Chondrocyte (in vitro differentiated cells): ENCODE measurements at regions not wholly inside any gene's neighbourhood (a gene's known extent, or its start where the extent isn't known, plus 50 kb on each side); places are given as distances from the start of the nearest gene placed in this dataset.
A peak's percentile ranks its signal among the peaks of the same experiment; 100 is the strongest.

Experiments
- DNase-seq: peaks from one replicate; pipeline ENCODE4 v3.0.0; 2021; ENCODE audit warnings: mixed read lengths, low spot score
- H3K27ac Mint-ChIP-seq: one replicate; pipeline ENCODE4 v1.8.0; 2021; ENCODE audit warnings: mild to moderate bottlenecking, moderate library complexity, mixed read lengths; ENCODE audit not compliant: unreplicated experiment
- H3K27me3 Mint-ChIP-seq: 2 replicates; pipeline ENCODE4 v1.8.0; 2021; ENCODE audit warnings: low read depth, mixed read lengths
- H3K36me3 Mint-ChIP-seq: 2 replicates; pipeline ENCODE4 v1.8.0; 2021; ENCODE audit warnings: low read depth, mixed read lengths
- H3K4me1 Mint-ChIP-seq: 2 replicates; pipeline ENCODE4 v1.8.0; 2021; ENCODE audit warnings: low read depth, mild to moderate bottlenecking, mixed read lengths
- H3K4me3 Mint-ChIP-seq: one replicate; pipeline ENCODE4 v1.8.0; 2021; ENCODE audit warnings: mild to moderate bottlenecking, moderate library complexity, mixed read lengths; ENCODE audit not compliant: unreplicated experiment
- H3K9me3 Mint-ChIP-seq: 2 replicates; pipeline ENCODE4 v1.8.0; 2021; ENCODE audit warnings: low read depth, mixed read lengths
- TF ChIP-seq, protein P1 (sequence below): fragments of 200-600 bp; sonication (generic); IDR thresholded peaks from 2 replicates; pipeline ENCODE4 v1.5.0; 2021; ENCODE audit warnings: antibody characterized with exemption, mild to moderate bottlenecking, moderate library complexity

DNA sequence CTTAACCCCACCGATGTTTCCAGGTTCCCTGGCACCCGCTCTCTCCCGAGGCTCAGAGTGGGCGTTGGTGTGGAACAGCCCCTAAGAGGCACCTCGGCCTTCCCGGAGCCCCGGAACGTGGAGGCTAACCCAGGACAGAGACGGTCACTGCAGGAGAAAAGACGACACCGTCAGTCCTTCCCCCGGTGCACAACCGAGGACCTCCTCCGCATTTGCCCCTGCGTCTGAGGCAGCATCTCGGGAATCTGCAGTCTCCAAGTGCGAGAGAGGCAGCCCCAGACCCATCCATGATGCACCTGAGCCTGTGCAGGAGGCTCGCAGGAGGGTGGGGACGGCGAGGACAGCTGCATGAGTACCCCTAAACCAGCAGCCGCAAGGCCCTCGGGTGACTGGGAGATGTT, 204.9 kb upstream of the SALL3 start:
- no peak overlapping the region for H3K27ac Mint-ChIP-seq
- H3K4me1 Mint-ChIP-seq = no peaks in the 10 kb centered on the region
- H3K9me3 Mint-ChIP-seq = no peaks in the 10 kb centered on the region
- no peak overlapping the region for H3K4me3 Mint-ChIP-seq
- no peaks in the 10 kb centered on the region for H3K36me3 Mint-ChIP-seq
- peak; percentile 89 for DNase-seq
- no peaks in the 10 kb centered on the region for H3K27me3 Mint-ChIP-seq
- TF ChIP-seq, protein P1, sequence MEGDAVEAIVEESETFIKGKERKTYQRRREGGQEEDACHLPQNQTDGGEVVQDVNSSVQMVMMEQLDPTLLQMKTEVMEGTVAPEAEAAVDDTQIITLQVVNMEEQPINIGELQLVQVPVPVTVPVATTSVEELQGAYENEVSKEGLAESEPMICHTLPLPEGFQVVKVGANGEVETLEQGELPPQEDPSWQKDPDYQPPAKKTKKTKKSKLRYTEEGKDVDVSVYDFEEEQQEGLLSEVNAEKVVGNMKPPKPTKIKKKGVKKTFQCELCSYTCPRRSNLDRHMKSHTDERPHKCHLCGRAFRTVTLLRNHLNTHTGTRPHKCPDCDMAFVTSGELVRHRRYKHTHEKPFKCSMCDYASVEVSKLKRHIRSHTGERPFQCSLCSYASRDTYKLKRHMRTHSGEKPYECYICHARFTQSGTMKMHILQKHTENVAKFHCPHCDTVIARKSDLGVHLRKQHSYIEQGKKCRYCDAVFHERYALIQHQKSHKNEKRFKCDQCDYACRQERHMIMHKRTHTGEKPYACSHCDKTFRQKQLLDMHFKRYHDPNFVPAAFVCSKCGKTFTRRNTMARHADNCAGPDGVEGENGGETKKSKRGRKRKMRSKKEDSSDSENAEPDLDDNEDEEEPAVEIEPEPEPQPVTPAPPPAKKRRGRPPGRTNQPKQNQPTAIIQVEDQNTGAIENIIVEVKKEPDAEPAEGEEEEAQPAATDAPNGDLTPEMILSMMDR = no peak

DNA sequence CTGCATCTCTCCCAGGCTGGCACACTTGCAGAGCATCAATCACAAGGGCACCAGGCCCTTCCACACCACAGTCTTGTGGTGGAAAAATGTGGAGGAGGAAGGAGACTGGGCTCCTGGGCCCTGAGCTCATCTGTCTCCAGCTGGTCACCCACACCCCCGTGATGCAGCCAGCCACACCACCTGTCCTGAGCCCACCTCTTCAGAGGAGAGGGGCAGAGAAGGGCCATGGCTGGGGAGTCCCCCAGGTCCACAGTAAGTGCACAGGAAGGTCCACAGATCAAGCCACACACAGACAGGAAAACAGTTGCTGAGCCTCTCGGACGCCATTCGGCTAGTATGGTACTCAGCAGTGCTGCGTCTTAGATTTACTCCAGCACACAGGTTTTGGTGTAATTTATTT, 203.5 kb upstream of the SALL3 start:
- TF ChIP-seq, protein P1 = no peak
- DNase-seq = no peak
- Mint-ChIP-seq H3K27ac (no peak overlapping the region), H3K4me3 (no peak overlapping the region), H3K4me1 (no peaks in the 10 kb centered on the region), H3K36me3 (no peaks in the 10 kb centered on the region), H3K27me3 (no peaks in the 10 kb centered on the region), H3K9me3 (no peaks in the 10 kb centered on the region)

DNA sequence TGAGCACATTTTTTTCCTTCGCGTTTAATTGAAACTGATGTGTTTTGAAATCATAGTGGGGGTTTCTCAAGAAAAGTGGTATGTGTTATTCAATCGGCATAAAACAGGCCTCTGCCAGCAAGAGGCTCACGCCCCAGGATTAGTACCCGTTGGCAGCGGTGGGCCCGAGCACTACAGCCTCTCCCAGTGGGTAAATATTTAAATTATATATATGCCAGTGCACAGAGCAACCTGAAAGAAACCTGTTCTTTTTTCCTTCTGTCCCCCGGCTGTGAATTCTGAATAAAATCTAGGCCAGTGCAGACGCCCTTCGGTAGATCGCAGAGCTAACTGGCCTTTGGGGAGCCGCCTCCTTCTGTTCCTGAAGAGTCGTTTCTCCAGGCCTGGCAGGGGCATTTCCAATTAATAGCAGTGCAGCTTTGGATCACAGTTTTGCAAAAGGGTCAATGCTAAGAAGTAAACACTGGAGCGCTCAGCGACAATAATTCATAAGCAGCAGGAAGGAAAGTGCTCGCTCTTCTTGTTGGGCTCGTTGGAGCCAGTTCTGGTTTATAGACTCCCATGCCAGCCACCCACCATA, 202.8 kb upstream of the SALL3 start:
- Mint-ChIP-seq H3K27ac (no peak overlapping the region), H3K9me3 (no peaks in the 10 kb centered on the region), H3K27me3 (no peaks in the 10 kb centered on the region), H3K4me1 (no peaks in the 10 kb centered on the region), H3K4me3 (no peak overlapping the region), H3K36me3 (no peaks in the 10 kb centered on the region)
- TF ChIP-seq, protein P1 = no peak
- DNase-seq = no peak

DNA sequence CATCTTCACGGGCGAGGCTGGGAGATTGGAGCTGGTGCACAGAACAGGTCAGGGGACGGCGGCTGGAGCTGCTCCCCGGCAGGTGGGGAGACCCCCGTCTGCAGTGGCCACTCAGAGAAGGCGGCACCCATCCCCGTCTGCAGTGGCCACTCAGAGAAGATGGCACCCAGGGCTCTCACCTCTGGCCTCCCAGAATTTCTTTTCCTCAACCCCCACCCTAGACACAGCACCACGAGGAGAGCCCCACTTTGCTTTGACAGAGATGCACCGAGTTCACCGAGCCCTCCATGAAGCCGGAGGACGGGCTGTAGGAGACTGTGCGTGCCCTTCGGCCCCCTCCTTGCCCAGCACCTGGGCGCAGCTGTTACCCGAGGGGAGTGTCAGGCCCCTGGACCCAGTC, 201.6 kb upstream of the SALL3 start:
- Mint-ChIP-seq H3K27ac (no peak overlapping the region), H3K36me3 (no peaks in the 10 kb centered on the region), H3K4me3 (no peak overlapping the region), H3K9me3 (no peaks in the 10 kb centered on the region), H3K27me3 (no peaks in the 10 kb centered on the region), H3K4me1 (no peaks in the 10 kb centered on the region)
- peak; percentile 82 for DNase-seq
- TF ChIP-seq, protein P1 = no peak

DNA sequence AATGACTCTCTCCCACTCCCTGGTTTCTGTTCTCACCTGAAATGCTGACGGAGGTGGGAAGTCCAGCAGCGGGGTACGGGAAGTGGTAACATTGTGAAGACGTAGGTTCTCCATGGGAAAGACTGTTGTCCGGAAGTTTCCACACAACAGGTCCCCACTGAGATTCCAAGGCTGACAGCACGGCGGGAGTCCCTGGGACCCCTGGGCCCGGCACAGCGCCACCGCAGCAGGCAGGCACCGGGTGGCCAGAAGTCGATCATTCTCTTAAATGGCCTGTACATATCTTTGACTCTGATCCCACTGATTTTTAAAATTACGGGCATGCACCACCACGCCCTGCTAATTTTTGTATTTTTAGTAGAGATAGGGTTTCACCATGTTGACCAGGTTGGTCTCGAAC, 201.0 kb upstream of the SALL3 start:
- Mint-ChIP-seq H3K27ac (no peak overlapping the region), H3K4me1 (no peaks in the 10 kb centered on the region), H3K36me3 (no peaks in the 10 kb centered on the region), H3K27me3 (no peaks in the 10 kb centered on the region), H3K9me3 (no peaks in the 10 kb centered on the region), H3K4me3 (no peak overlapping the region)
- TF ChIP-seq, protein P1 = no peak
- no peak for DNase-seq
